Activated B cell treated with CpG ODN at 0.5 μM for 24 hours (primary cell): ENCODE measurements at regions not wholly inside any gene's neighbourhood (a gene's known extent, or its start where the extent isn't known, plus 50 kb on each side); places are given as distances from the start of the nearest gene placed in this dataset.

ENCODE experiments used
- ATAC-seq: fragments of 200-7000 bp; cut with Tn5 transposase; one replicate; pipeline ENCODE4 v1.10.0; 2021; ENCODE audit warnings: low read depth, mild to moderate bottlenecking, moderate library complexity
- CTCF ChIA-PET: fragments of 350-600 bp; sonication (Branson Sonifier 250); formaldehyde crosslinking; loops from one replicate; lab custom pipeline; 2021; ENCODE audit warnings: antibody characterized with exemption; lab: Charles Lee
- POLR2A ChIA-PET: fragments of 350-600 bp; sonication (Branson Sonifier 250); formaldehyde crosslinking; loops from one replicate; lab custom pipeline; 2021; ENCODE audit warnings: antibody characterized with exemption; lab: Charles Lee
- DNase-seq: peaks from one replicate; pipeline ENCODE4 v3.0.0; 2022
- H3K27ac Mint-ChIP-seq: one replicate; pipeline ENCODE4 v1.8.0; 2020; ENCODE audit warnings: mixed read lengths
- H3K27me3 Mint-ChIP-seq: one replicate; pipeline ENCODE4 v1.8.0; 2021; ENCODE audit warnings: mixed read lengths
- H3K36me3 Mint-ChIP-seq: one replicate; pipeline ENCODE4 v1.8.0; 2021; ENCODE audit warnings: low read depth, mixed read lengths
- H3K4me1 Mint-ChIP-seq: one replicate; pipeline ENCODE4 v1.8.0; 2021; ENCODE audit warnings: mixed read lengths
- H3K4me3 Mint-ChIP-seq: one replicate; pipeline ENCODE4 v1.8.0; 2020; ENCODE audit warnings: mild to moderate bottlenecking, mixed read lengths
- H3K9me3 Mint-ChIP-seq: one replicate; pipeline ENCODE4 v1.8.0; 2020; ENCODE audit warnings: mixed read lengths
- CTCF ChIP-seq: fragments of 200-600 bp; IDR thresholded peaks from one replicate; pipeline ENCODE4 v1.8.0; 2022; ENCODE audit warnings: antibody characterized with exemption, mild to moderate bottlenecking
- intact Hi-C: fragments of 100-400 bp; cut with micrococcal nuclease; formaldehyde crosslinking; loops from one replicate; pipeline ENCODE4 v1.15.1; 2024

GRCh38 chr3:13148126-13148525, 74.9 kb upstream of the IQSEC1 start:
- CTCF ChIA-PET, result interaction anchor here (0.6 kb wide), 1 partner anchor 16 kb away, joined by 3 read pairs; no protein-coding TSS in a partner anchor
- no peaks in the 10 kb centered on the region for H3K9me3 Mint-ChIP-seq
- intact Hi-C loops, result no loop called here
- H3K27me3 Mint-ChIP-seq, result peaks cover 3% of the 10 kb centered on the region
- DNase-seq (no peak), ATAC-seq (no peak)
- POLR2A ChIA-PET, result no interaction called here
- H3K36me3 Mint-ChIP-seq, result no peaks in the 10 kb centered on the region
- no peak for TF ChIP-seq CTCF
- peaks cover 8% of the 10 kb centered on the region for H3K4me1 Mint-ChIP-seq
- H3K27ac Mint-ChIP-seq, result no peak overlapping the region
- H3K4me3 Mint-ChIP-seq, result no peak overlapping the region

GRCh38 chr3:13147344-13147743, 74.1 kb upstream of the IQSEC1 start:
- Mint-ChIP-seq H3K36me3 (no peaks in the 10 kb centered on the region), H3K4me3 (no peak overlapping the region), H3K4me1 (peaks cover 8% of the 10 kb centered on the region), H3K27ac (no peak overlapping the region), H3K27me3 (peaks cover 7% of the 10 kb centered on the region), H3K9me3 (no peaks in the 10 kb centered on the region)
- no peak for DNase-seq
- ChIA-PET CTCF (interaction anchor here (1.0 kb wide), 1 partner anchor 305 kb away, joined by 3 read pairs; no protein-coding TSS in a partner anchor), POLR2A (no interaction called here)
- no peak for TF ChIP-seq CTCF
- intact Hi-C loops, result no loop called here
- ATAC-seq, result no peak

GRCh38 chr3:13146643-13147143, 73.5 kb upstream of the IQSEC1 start:
- Mint-ChIP-seq H3K9me3 (no peaks in the 10 kb centered on the region), H3K4me1 (peaks cover 8% of the 10 kb centered on the region), H3K27ac (no peak overlapping the region), H3K27me3 (peaks cover 9% of the 10 kb centered on the region), H3K36me3 (no peaks in the 10 kb centered on the region), H3K4me3 (no peak overlapping the region)
- no peak for TF ChIP-seq CTCF
- CTCF ChIA-PET, result interaction anchor here (1.0 kb wide), 1 partner anchor 306 kb away, joined by 3 read pairs; no protein-coding TSS in a partner anchor
- intact Hi-C loops, result no loop called here
- ATAC-seq (no peak), DNase-seq (no peak)
- POLR2A ChIA-PET, result no interaction called here

GRCh38 chr3:13145826-13146642, 72.8 kb upstream of the IQSEC1 start:
- Mint-ChIP-seq H3K27ac (no peak overlapping the region), H3K27me3 (peaks cover 14% of the 10 kb centered on the region), H3K4me1 (peaks cover 8% of the 10 kb centered on the region), H3K36me3 (no peaks in the 10 kb centered on the region), H3K9me3 (no peaks in the 10 kb centered on the region), H3K4me3 (no peak overlapping the region)
- ChIA-PET POLR2A (no interaction called here), CTCF (interaction anchor here (0.7 kb wide), 1 partner anchor 32 kb away, joined by 3 read pairs; no protein-coding TSS in a partner anchor)
- TF ChIP-seq CTCF, result no peak
- no peak for DNase-seq
- no peak for ATAC-seq
- intact Hi-C loops, result no loop called here

GRCh38 chr3:13145131-13145825, 72.0 kb upstream of the IQSEC1 start:
- no peak overlapping the region for H3K4me3 Mint-ChIP-seq
- TF ChIP-seq CTCF, result no peak
- no peak for DNase-seq
- POLR2A ChIA-PET, result interaction anchor here (0.6 kb wide), 1 partner anchor 14 kb away, joined by 6 read pairs; no protein-coding TSS in a partner anchor
- CTCF ChIA-PET, result interaction anchor here (0.7 kb wide), 1 partner anchor 31 kb away, joined by 3 read pairs; no protein-coding TSS in a partner anchor
- peaks cover 8% of the 10 kb centered on the region for H3K4me1 Mint-ChIP-seq
- H3K27ac Mint-ChIP-seq, result no peak overlapping the region
- H3K27me3 Mint-ChIP-seq, result peaks cover 20% of the 10 kb centered on the region
- H3K9me3 Mint-ChIP-seq, result no peaks in the 10 kb centered on the region
- ATAC-seq, result no peak
- intact Hi-C loops, result no loop called here
- H3K36me3 Mint-ChIP-seq, result no peaks in the 10 kb centered on the region
